Progenitor cell of endocrine pancreas (in vitro differentiated cells): ENCODE measurements at regions not wholly inside any gene's neighbourhood (a gene's known extent, or its start where the extent isn't known, plus 50 kb on each side); places are given as distances from the start of the nearest gene placed in this dataset.
A peak's percentile ranks its signal among the peaks of the same experiment; 100 is the strongest.
"Not testable (repeated sequence)": the region's sequence is repeated elsewhere in the genome, so short reads cannot be mapped to it uniquely, and the experiment has no call there.

Experiments used
- DNase-seq: peaks from one replicate; pipeline ENCODE4 v3.0.0; 2021; ENCODE audit warnings: low spot score; ENCODE audit not compliant: unreplicated experiment
- H3K27ac Mint-ChIP-seq: 2 replicates; pipeline ENCODE4 v1.8.0; 2021; ENCODE audit warnings: mild to moderate bottlenecking, moderate library complexity, mixed read lengths
- H3K27me3 Mint-ChIP-seq: 2 replicates; pipeline ENCODE4 v1.8.0; 2021; ENCODE audit warnings: mixed read lengths
- H3K36me3 Mint-ChIP-seq: 2 replicates; pipeline ENCODE4 v1.8.0; 2022; ENCODE audit warnings: mixed read lengths; ENCODE audit not compliant: insufficient read depth
- H3K4me1 Mint-ChIP-seq: 2 replicates; pipeline ENCODE4 v1.8.0; 2021; ENCODE audit warnings: low read depth, mixed read lengths
- H3K4me3 Mint-ChIP-seq: 2 replicates; pipeline ENCODE4 v1.8.0; 2021; ENCODE audit warnings: low read depth, mild to moderate bottlenecking, moderate library complexity, mixed read lengths
- H3K9me3 Mint-ChIP-seq: 2 replicates; pipeline ENCODE4 v1.8.0; 2021; ENCODE audit warnings: low read depth, mixed read lengths
- TF ChIP-seq, protein P1 (sequence below): fragments of 200-600 bp; sonication (generic); IDR thresholded peaks from one replicate; pipeline ENCODE4 v1.5.0; 2021; ENCODE audit warnings: antibody characterized with exemption, mild to moderate bottlenecking; ENCODE audit not compliant: unreplicated experiment

GRCh38 chr13:90502762-90503161, 844.7 kb upstream of the MIR17HG start:
- H3K36me3 Mint-ChIP-seq = peaks cover 4% of the 10 kb centered on the region
- TF ChIP-seq, protein P1, sequence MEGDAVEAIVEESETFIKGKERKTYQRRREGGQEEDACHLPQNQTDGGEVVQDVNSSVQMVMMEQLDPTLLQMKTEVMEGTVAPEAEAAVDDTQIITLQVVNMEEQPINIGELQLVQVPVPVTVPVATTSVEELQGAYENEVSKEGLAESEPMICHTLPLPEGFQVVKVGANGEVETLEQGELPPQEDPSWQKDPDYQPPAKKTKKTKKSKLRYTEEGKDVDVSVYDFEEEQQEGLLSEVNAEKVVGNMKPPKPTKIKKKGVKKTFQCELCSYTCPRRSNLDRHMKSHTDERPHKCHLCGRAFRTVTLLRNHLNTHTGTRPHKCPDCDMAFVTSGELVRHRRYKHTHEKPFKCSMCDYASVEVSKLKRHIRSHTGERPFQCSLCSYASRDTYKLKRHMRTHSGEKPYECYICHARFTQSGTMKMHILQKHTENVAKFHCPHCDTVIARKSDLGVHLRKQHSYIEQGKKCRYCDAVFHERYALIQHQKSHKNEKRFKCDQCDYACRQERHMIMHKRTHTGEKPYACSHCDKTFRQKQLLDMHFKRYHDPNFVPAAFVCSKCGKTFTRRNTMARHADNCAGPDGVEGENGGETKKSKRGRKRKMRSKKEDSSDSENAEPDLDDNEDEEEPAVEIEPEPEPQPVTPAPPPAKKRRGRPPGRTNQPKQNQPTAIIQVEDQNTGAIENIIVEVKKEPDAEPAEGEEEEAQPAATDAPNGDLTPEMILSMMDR = no peak
- peak overlapping the region; percentile 87 for H3K27ac Mint-ChIP-seq
- no peak for DNase-seq
- H3K4me1 Mint-ChIP-seq = peaks cover 47% of the 10 kb centered on the region
- H3K4me3 Mint-ChIP-seq = peak overlapping the region; percentile 4
- H3K9me3 Mint-ChIP-seq = peaks cover 8% of the 10 kb centered on the region
- no peaks in the 10 kb centered on the region for H3K27me3 Mint-ChIP-seq

GRCh38 chr13:90510319-90510718, 837.2 kb upstream of the MIR17HG start:
- no peaks in the 10 kb centered on the region for H3K27me3 Mint-ChIP-seq
- TF ChIP-seq, protein P1 = no peak
- H3K9me3 Mint-ChIP-seq = peaks cover 9% of the 10 kb centered on the region
- H3K27ac Mint-ChIP-seq = no peak overlapping the region
- H3K36me3 Mint-ChIP-seq = peaks cover 4% of the 10 kb centered on the region
- H3K4me3 Mint-ChIP-seq = no peak overlapping the region
- no peak for DNase-seq
- peaks cover 10% of the 10 kb centered on the region for H3K4me1 Mint-ChIP-seq

DNA sequence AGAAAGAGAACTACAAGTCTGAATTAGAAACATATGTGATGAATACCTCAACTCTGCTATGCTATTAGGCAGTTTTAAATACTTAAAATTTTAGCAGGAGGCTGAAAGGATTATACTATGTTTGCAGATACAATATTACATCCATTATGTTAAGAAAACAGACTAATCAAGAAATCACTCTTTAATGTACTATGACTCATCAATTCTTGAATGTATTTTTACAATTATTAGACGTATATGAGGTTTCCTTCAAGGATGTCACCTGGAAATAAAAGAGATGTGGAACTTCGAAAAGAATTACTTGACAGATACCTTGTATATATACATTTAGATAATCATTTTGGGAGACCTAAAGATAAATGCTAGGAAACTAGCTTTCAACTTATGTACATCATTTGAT, 835.6 kb upstream of the MIR17HG start:
- H3K4me1 Mint-ChIP-seq = peaks cover 5% of the 10 kb centered on the region
- no peaks in the 10 kb centered on the region for H3K36me3 Mint-ChIP-seq
- no peak overlapping the region for H3K27ac Mint-ChIP-seq
- no peak for DNase-seq
- TF ChIP-seq, protein P1 = no peak
- no peak overlapping the region for H3K4me3 Mint-ChIP-seq
- no peaks in the 10 kb centered on the region for H3K27me3 Mint-ChIP-seq
- H3K9me3 Mint-ChIP-seq = peaks cover 4% of the 10 kb centered on the region

DNA sequence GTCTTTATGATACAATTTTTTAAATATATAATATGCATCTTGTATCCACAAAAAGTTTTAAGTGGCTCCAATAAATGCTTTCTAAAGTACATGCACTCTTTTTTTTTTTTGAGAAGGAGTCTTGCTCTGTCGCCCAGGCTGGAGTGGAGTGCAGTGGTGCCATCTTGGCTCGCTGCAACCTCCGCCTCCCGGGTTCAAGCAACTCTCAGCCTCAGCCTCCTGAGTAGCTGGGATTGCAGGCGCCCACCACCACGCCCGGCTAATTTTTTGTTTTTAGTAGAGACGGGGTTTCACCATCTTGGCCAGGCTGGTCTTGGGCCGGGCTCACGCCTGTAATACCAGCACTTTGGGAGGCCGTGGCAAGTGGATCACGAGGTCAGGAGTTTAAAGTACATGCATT, 832.8 kb upstream of the MIR17HG start:
- not testable (repeated sequence) for DNase-seq, H3K36me3 Mint-ChIP-seq, H3K27ac Mint-ChIP-seq, H3K9me3 Mint-ChIP-seq, H3K4me3 Mint-ChIP-seq, H3K27me3 Mint-ChIP-seq, H3K4me1 Mint-ChIP-seq

DNA sequence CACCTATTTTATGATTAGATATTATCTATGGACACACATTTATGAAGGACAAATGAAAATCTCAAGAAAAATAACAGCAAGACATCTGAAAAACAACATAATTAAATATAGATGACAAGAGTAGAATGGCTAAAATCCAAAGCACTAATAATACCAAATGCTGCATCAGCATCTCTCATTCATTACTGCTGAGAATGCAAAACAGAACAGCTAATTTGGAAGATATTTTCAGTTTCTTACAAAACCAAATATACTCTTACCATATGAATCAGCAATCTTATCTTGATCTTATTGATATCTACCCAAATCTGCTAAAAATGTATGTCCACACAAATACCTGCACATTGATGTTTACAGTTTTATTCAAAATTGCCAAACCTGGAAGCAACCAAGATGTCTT, 829.1 kb upstream of the MIR17HG start:
- Mint-ChIP-seq H3K27ac (no peak overlapping the region), H3K4me3 (no peak overlapping the region), H3K9me3 (peaks cover 27% of the 10 kb centered on the region), H3K4me1 (no peaks in the 10 kb centered on the region), H3K27me3 (no peaks in the 10 kb centered on the region), H3K36me3 (peaks cover 9% of the 10 kb centered on the region)
- no peak for DNase-seq
- TF ChIP-seq, protein P1 = no peak

GRCh38 chr13:90519157-90519556, 828.3 kb upstream of the MIR17HG start:
- no peak overlapping the region for H3K4me3 Mint-ChIP-seq
- no peak for DNase-seq
- H3K9me3 Mint-ChIP-seq = peaks cover 32% of the 10 kb centered on the region
- TF ChIP-seq, protein P1 = no peak
- no peaks in the 10 kb centered on the region for H3K4me1 Mint-ChIP-seq
- H3K27me3 Mint-ChIP-seq = no peaks in the 10 kb centered on the region
- peaks cover 9% of the 10 kb centered on the region for H3K36me3 Mint-ChIP-seq
- no peak overlapping the region for H3K27ac Mint-ChIP-seq
